HepG2 (cell line): ENCODE measurements at regions not wholly inside any gene's neighbourhood (a gene's known extent, or its start where the extent isn't known, plus 50 kb on each side); places are given as distances from the start of the nearest gene placed in this dataset.

ENCODE experiments used
- ATAC-seq: fragments of 200-7000 bp; cut with Tn5 transposase; 3 replicates; pipeline ENCODE4 v1.9.1; 2020; ENCODE audit warnings: mild to moderate bottlenecking, moderate library complexity
- BruUV-seq: library from RNA; stranded (reverse); fragments of 400-500 nt; replicated peaks from 2 replicates; lab custom pipeline; 2021; lab: Mats Ljungman, UMichigan
- CTCF ChIA-PET: fragments of 300-600 bp; formaldehyde crosslinking; extraction: SDS; loops from one replicate; lab custom pipeline; 2021; ENCODE audit warnings: low total read pairs, inconsistent platforms, low intra/inter-chr PET ratio; lab: Yijun Ruan, JAX
- POLR2A ChIA-PET: fragments of 350-600 bp; sonication (Branson Sonifier 250); formaldehyde crosslinking; loops from one replicate; lab custom pipeline; 2020; ENCODE audit warnings: antibody characterized with exemption, inconsistent platforms; lab: Yijun Ruan, JAX
- DNase-seq: peaks from one replicate; pipeline ENCODE4 v3.0.0-alpha.2; 2015; ENCODE audit warnings: low spot score
- FAIRE-seq: peaks from 3 replicates; lab custom pipeline; 2011; peaks lifted over from hg19 to GRCh38; lab: Jason Lieb, UNC
- H2AFZ ChIP-seq: one replicate; pipeline ENCODE4 v1.6.1; 2011; ENCODE audit warnings: low read length, inconsistent platforms
- H3K27ac ChIP-seq: fragments of 300-600 bp; 3 replicates; pipeline ENCODE4 v1.8.0; 2011; ENCODE audit warnings: mixed run types, mild to moderate bottlenecking, mixed read lengths, low read length, inconsistent platforms; ENCODE audit not compliant: insufficient read depth; ENCODE audit errors: extremely low read length
- H3K27me3 ChIP-seq, 2 experiments: fragments of 200-600 bp in 1 of 2; 2 replicates in 1 of 2; 3 replicates in 1 of 2; pipeline versions ENCODE4 v1.6.0 to v1.8.0; 2011; ENCODE audit warnings: low read length in 2 of 2, mild to moderate bottlenecking in 2 of 2, moderate library complexity in 2 of 2, inconsistent platforms in 1 of 2; ENCODE audit not compliant: insufficient read depth in 2 of 2, control insufficient read depth in 1 of 2
- H3K36me3 ChIP-seq, 2 experiments: fragments of 200-600 bp in 1 of 2; replicated peaks in 1 of 2; 2 replicates in 1 of 2; 3 replicates in 1 of 2; pipeline versions ENCODE4 v1.5.1 to v1.8.0; 2011; ENCODE audit warnings: low read length in 2 of 2, inconsistent platforms in 1 of 2; ENCODE audit not compliant: insufficient read depth in 2 of 2, control insufficient read depth in 1 of 2
- H3K4me1 ChIP-seq: 2 replicates; pipeline ENCODE4 v1.5.1; 2012; ENCODE audit warnings: low read length, inconsistent platforms; ENCODE audit not compliant: insufficient read depth
- H3K4me2 ChIP-seq: 2 replicates; pipeline ENCODE4 v1.6.0; 2011; ENCODE audit warnings: low read depth, low read length, inconsistent platforms
- H3K4me3 ChIP-seq, 3 experiments: fragments of 200-600 bp in 1 of 3; sonication (generic), shearing (Covaris generic) in 1 of 3; replicated peaks in 1 of 3; 2 replicates each; pipeline ENCODE4 v1.5.1; 2011 to 2016; ENCODE audit warnings: low read length in 3 of 3, inconsistent platforms in 2 of 3, low read depth in 2 of 3, mild to moderate bottlenecking in 2 of 3, control low read depth in 1 of 3, mixed read lengths in 1 of 3; ENCODE audit not compliant: insufficient read depth in 1 of 3
- H3K79me2 ChIP-seq: one replicate; pipeline ENCODE4 v1.6.1; 2011; ENCODE audit warnings: low read length, inconsistent platforms; ENCODE audit not compliant: insufficient read depth
- H3K9ac ChIP-seq: 2 replicates; pipeline ENCODE4 v1.6.0; 2011; ENCODE audit warnings: mild to moderate bottlenecking, low read depth, low read length, inconsistent platforms; ENCODE audit not compliant: insufficient read depth
- H3K9me3 ChIP-seq: 2 replicates; pipeline ENCODE4 v1.5.1; 2012; ENCODE audit warnings: mild to moderate bottlenecking, low read length
- H4K20me1 ChIP-seq: 2 replicates; pipeline ENCODE4 v1.6.0; 2011; ENCODE audit warnings: inconsistent platforms, mild to moderate bottlenecking, low read length, moderate library complexity; ENCODE audit not compliant: insufficient read depth
- EEA1 ChIP-seq: sonication (generic); formaldehyde crosslinking; IDR thresholded peaks from 2 replicates; pipeline ENCODE4 v1.5.1; 2020; ENCODE audit warnings: mild to moderate bottlenecking, missing genetic modification reagents, borderline replicate concordance
- EZH2 ChIP-seq: conservative IDR thresholded peaks from 2 replicates; pipeline ENCODE4 v1.6.1; 2012; ENCODE audit warnings: mild to moderate bottlenecking, low read depth, low read length, moderate library complexity
- JUNB ChIP-seq: sonication (generic); formaldehyde crosslinking; IDR thresholded peaks from 2 replicates; pipeline ENCODE4 v1.8.0; 2022; ENCODE audit warnings: missing genetic modification reagents, mild to moderate bottlenecking, borderline replicate concordance
- MTA1 ChIP-seq: sonication (generic); formaldehyde crosslinking; IDR thresholded peaks from 2 replicates; pipeline ENCODE4 v1.4.0; 2020; ENCODE audit warnings: missing genetic modification reagents, mild to moderate bottlenecking, borderline replicate concordance
- RXRB ChIP-seq: IDR thresholded peaks from 2 replicates; pipeline ENCODE4 v1.6.1; 2016; ENCODE audit warnings: borderline replicate concordance, missing genetic modification reagents, missing compliant biosample characterization
- SP5 ChIP-seq: IDR thresholded peaks from 2 replicates; pipeline ENCODE4 v1.6.1; 2016; ENCODE audit warnings: low read depth, borderline replicate concordance
- SUZ12 ChIP-seq: fragments of 150-350 bp; IDR thresholded peaks from 2 replicates; pipeline ENCODE4 v1.6.1; 2014; ENCODE audit warnings: low read depth, low read length
- USF2 ChIP-seq, 2 experiments: sonication (generic) in 1 of 2; formaldehyde crosslinking in 1 of 2; IDR thresholded peaks; 2 replicates each; pipeline versions ENCODE4 v1.5.1 to v1.6.1; 2011 to 2020; ENCODE audit warnings: borderline replicate concordance in 1 of 2, low read depth in 1 of 2, low read length in 1 of 2, mild to moderate bottlenecking in 1 of 2, missing genetic modification reagents in 1 of 2, moderate library complexity in 1 of 2
- ZMYM4 ChIP-seq: sonication (generic); formaldehyde crosslinking; IDR thresholded peaks from 2 replicates; pipeline ENCODE4 v1.8.1; 2023; ENCODE audit warnings: mild to moderate bottlenecking, missing genetic modification reagents
- ZNF501 ChIP-seq: sonication (generic); formaldehyde crosslinking; IDR thresholded peaks from 2 replicates; pipeline ENCODE4 v1.5.1; 2020; ENCODE audit warnings: mild to moderate bottlenecking, moderate library complexity, missing genetic modification reagents
- WGBS: methylation state at CpG from one replicate; pipeline ENCODE4 v1.1.6; 2017; ENCODE audit warnings: low lambda C conversion rate; 5-methylcytosine and 5-hydroxymethylcytosine counted together
- in situ Hi-C: cut with HindIII; loops from 2 replicates; pipeline ENCODE4 v1.10.0; 2017; ENCODE audit warnings: low pct_unique_long_range_greater_than_20kb; ENCODE audit not compliant: extremely low pct_ligation_motif_present
- intact Hi-C: fragments of 100-400 bp; cut with micrococcal nuclease; formaldehyde crosslinking; loops from one replicate; pipeline ENCODE4 v1.10.0; 2022; ENCODE audit not compliant: unreplicated experiment
- TF ChIP-seq, protein P1 (sequence below): sonication (generic); formaldehyde crosslinking; IDR thresholded peaks from 2 replicates; pipeline ENCODE4 v1.5.0; 2020; ENCODE audit warnings: mild to moderate bottlenecking, missing genetic modification reagents, moderate library complexity
- TF ChIP-seq, protein P2 (sequence below): sonication (generic); formaldehyde crosslinking; IDR thresholded peaks from 2 replicates; pipeline ENCODE4 v1.8.0; 2022; ENCODE audit warnings: missing genetic modification reagents, mild to moderate bottlenecking, inconsistent platforms, borderline replicate concordance
- TF ChIP-seq, protein P3 (sequence below): IDR thresholded peaks from 2 replicates; pipeline ENCODE4 v1.6.1; 2016; ENCODE audit warnings: missing genetic modification reagents, missing compliant biosample characterization

DNA sequence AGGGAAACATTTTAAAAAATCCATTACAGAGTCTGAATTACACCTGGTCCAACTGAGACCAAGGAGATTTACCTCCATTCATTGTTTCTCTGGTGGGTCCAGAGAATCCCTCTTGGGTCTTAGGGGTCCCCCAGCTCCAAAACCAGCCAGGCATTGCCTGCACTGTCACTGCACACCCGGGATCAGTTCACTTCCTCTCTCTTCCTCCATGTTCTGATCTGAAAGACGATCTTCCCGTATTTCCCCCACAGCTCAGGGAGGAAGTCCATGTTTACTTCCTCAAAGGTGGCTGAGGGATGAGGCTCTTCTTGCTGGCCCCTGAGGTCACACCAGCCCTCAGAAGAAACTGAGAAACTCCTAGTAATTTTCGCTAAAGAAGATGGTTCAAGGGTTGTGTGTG lies 159.7 kb downstream of the BMP7 start:
- in situ Hi-C loops (no loop called here), intact Hi-C loops (no loop called here)
- FAIRE-seq (no peak), ATAC-seq (no peak), DNase-seq (no peak)
- H2AFZ ChIP-seq, result no peak overlapping the region
- no peak overlapping the region for H3K9ac ChIP-seq
- H4K20me1 ChIP-seq, result no peaks in the 10 kb centered on the region
- no peak overlapping the region for H3K4me3 ChIP-seq
- no peak overlapping the region for H3K4me2 ChIP-seq
- no peak for TF ChIP-seq USF2 (IDR thresholded peaks at IDR 0.05; ENCODE audit: low read depth, low read length)
- TF ChIP-seq USF2 (CRISPR knock-in tag; IDR thresholded peaks at IDR 0.05; ENCODE audit: borderline replicate concordance), result peak; percentile 42; the same call in 1 of the 2 replicates
- TF ChIP-seq, protein P1, sequence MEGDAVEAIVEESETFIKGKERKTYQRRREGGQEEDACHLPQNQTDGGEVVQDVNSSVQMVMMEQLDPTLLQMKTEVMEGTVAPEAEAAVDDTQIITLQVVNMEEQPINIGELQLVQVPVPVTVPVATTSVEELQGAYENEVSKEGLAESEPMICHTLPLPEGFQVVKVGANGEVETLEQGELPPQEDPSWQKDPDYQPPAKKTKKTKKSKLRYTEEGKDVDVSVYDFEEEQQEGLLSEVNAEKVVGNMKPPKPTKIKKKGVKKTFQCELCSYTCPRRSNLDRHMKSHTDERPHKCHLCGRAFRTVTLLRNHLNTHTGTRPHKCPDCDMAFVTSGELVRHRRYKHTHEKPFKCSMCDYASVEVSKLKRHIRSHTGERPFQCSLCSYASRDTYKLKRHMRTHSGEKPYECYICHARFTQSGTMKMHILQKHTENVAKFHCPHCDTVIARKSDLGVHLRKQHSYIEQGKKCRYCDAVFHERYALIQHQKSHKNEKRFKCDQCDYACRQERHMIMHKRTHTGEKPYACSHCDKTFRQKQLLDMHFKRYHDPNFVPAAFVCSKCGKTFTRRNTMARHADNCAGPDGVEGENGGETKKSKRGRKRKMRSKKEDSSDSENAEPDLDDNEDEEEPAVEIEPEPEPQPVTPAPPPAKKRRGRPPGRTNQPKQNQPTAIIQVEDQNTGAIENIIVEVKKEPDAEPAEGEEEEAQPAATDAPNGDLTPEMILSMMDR (CRISPR knock-in tag), result no peak
- peaks cover 15% of the 10 kb centered on the region for H3K4me1 ChIP-seq
- no peaks in the 10 kb centered on the region for H3K9me3 ChIP-seq
- no peak overlapping the region for H3K27ac ChIP-seq
- no peaks in the 10 kb centered on the region for H3K79me2 ChIP-seq
- H3K27me3 ChIP-seq, result peaks cover 2 to 17% of the 10 kb centered on the region in 2 experiments; a peak in 3 of 5 replicates
- H3K36me3 ChIP-seq, result no peaks in the 10 kb centered on the region
- 12% methylated on average over 4 of the region's 4 CpGs for WGBS
- CTCF ChIA-PET, result no interaction called here
- no TSS peak for BruUV-seq
- POLR2A ChIA-PET, result no interaction called here

DNA sequence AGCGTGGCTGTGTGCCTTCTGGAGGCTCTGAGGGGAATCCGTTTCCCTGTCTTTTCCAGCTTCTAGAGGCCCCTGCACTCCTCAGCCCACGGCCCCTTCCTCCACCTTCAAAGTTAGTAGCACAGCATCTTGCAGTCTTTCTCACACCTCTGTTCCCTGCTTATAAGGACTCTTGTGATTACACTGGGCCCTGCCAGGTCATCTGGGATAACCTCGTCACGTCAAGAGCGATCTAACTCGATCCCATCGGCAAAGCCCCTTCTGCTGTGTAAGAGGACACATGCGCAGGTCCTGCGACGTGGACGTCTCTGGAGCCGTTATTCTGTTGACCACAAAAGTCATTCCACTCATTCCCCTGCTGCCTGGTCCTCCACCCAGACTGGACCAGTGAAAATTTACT lies 159.2 kb downstream of the BMP7 start:
- ATAC-seq, result no peak
- no peak for DNase-seq
- peaks cover 2 to 17% of the 10 kb centered on the region in 2 experiments; a peak in 3 of 5 replicates for H3K27me3 ChIP-seq
- H3K4me1 ChIP-seq, result peaks cover 15% of the 10 kb centered on the region
- BruUV-seq, result no TSS peak
- no peak overlapping the region for H3K9ac ChIP-seq
- intact Hi-C loops, result no loop called here
- H3K36me3 ChIP-seq, result no peaks in the 10 kb centered on the region
- in situ Hi-C loops, result no loop called here
- H3K4me3 ChIP-seq, result no peak overlapping the region
- H3K27ac ChIP-seq, result no peak overlapping the region
- CTCF ChIA-PET, result no interaction called here
- WGBS, result 37% methylated on average over 13 of the region's 13 CpGs
- H3K79me2 ChIP-seq, result no peaks in the 10 kb centered on the region
- H3K4me2 ChIP-seq, result no peak overlapping the region
- H4K20me1 ChIP-seq, result no peaks in the 10 kb centered on the region
- no peaks in the 10 kb centered on the region for H3K9me3 ChIP-seq
- FAIRE-seq, result no peak
- POLR2A ChIA-PET, result no interaction called here
- H2AFZ ChIP-seq, result no peak overlapping the region
- TF ChIP-seq, protein P2, sequence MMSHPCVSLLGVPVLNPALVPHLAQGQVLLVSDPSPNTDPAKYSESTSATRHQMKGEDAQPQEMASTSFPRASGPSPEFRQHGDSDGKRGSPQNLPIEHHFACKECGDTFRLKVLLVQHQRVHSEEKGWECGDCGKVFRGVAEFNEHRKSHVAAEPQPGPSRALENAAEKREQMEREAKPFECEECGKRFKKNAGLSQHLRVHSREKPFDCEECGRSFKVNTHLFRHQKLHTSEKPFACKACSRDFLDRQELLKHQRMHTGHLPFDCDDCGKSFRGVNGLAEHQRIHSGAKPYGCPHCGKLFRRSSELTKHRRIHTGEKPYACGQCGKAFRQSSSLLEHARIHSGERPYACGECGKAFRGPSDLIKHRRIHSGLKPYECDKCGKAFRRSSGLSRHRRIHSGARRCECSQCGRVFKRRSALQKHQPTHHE (CRISPR knock-in tag), result no peak
- TF ChIP-seq JUNB (CRISPR knock-in tag), result no peak
- TF ChIP-seq, protein P3, sequence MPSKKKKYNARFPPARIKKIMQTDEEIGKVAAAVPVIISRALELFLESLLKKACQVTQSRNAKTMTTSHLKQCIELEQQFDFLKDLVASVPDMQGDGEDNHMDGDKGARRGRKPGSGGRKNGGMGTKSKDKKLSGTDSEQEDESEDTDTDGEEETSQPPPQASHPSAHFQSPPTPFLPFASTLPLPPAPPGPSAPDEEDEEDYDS (CRISPR knock-in tag), result no peak
- no peak for TF ChIP-seq ZNF501 (CRISPR knock-in tag)
- TF ChIP-seq SUZ12, result no peak
- no peak for TF ChIP-seq SP5 (CRISPR knock-in tag)
- no peak for TF ChIP-seq EEA1 (CRISPR knock-in tag)
- TF ChIP-seq ZMYM4 (CRISPR knock-in tag), result no peak
- no peak for TF ChIP-seq MTA1
- no peak for TF ChIP-seq EZH2
- TF ChIP-seq RXRB (CRISPR knock-in tag), result no peak
